HEK293 (cell line): ENCODE measurements at regions not wholly inside any gene's neighbourhood (a gene's known extent, or its start where the extent isn't known, plus 50 kb on each side); places are given as distances from the start of the nearest gene placed in this dataset.

Experiments used
- BCL11A ChIP-seq: fragments of 450-650 bp; formaldehyde crosslinking; IDR thresholded peaks from 2 replicates; pipeline ENCODE4 v1.5.1; 2016; ENCODE audit warnings: low read depth, missing biosample characterization, missing genetic modification characterization
- PBX3 ChIP-seq: sonication (generic); formaldehyde crosslinking; IDR thresholded peaks from 2 replicates; pipeline ENCODE4 v1.8.1; 2022; ENCODE audit warnings: mild to moderate bottlenecking, moderate library complexity, missing genetic modification reagents
- TRIM28 ChIP-seq: IDR thresholded peaks from 2 replicates; pipeline ENCODE4 v1.6.1; 2011; ENCODE audit warnings: low read length, control low read depth, borderline replicate concordance
- ZNF121 ChIP-seq: fragments of 450-650 bp; formaldehyde crosslinking; IDR thresholded peaks from 2 replicates; pipeline ENCODE4 v1.5.1; 2016; ENCODE audit warnings: missing biosample characterization, missing genetic modification characterization
- ZNF19 ChIP-seq: fragments of 450-650 bp; formaldehyde crosslinking; IDR thresholded peaks from 2 replicates; pipeline ENCODE4; 2016; ENCODE audit warnings: missing biosample characterization, missing genetic modification characterization, low read depth
- ZNF239 ChIP-seq: fragments of 450-650 bp; formaldehyde crosslinking; IDR thresholded peaks from 2 replicates; pipeline ENCODE4 v1.5.1; 2016; ENCODE audit warnings: missing biosample characterization, missing genetic modification characterization
- ZNF302 ChIP-seq: fragments of 450-650 bp; formaldehyde crosslinking; IDR thresholded peaks from 2 replicates; pipeline ENCODE4 v1.5.1; 2016; ENCODE audit warnings: missing biosample characterization, missing genetic modification characterization, low read depth
- ZNF830 ChIP-seq: fragments of 450-650 bp; IDR thresholded peaks from 2 replicates; pipeline ENCODE4 v1.5.0; 2018; ENCODE audit warnings: missing biosample characterization, missing genetic modification characterization, low read depth, mild to moderate bottlenecking, moderate library complexity
- ZNF843 ChIP-seq: fragments of 450-650 bp; formaldehyde crosslinking; IDR thresholded peaks from 2 replicates; pipeline ENCODE4 v1.5.1; 2016; ENCODE audit warnings: missing biosample characterization, missing genetic modification characterization
- TF ChIP-seq, protein P1 (sequence below): fragments of 450-650 bp; formaldehyde crosslinking; IDR thresholded peaks from 2 replicates; pipeline ENCODE4 v1.5.1; 2016; ENCODE audit warnings: missing biosample characterization, missing genetic modification characterization
- TF ChIP-seq, protein P2 (sequence below): fragments of 450-650 bp; formaldehyde crosslinking; IDR thresholded peaks from 2 replicates; pipeline ENCODE4 v1.5.1; 2016; ENCODE audit warnings: missing biosample characterization, missing genetic modification characterization

- TF ChIP-seq, protein P1, sequence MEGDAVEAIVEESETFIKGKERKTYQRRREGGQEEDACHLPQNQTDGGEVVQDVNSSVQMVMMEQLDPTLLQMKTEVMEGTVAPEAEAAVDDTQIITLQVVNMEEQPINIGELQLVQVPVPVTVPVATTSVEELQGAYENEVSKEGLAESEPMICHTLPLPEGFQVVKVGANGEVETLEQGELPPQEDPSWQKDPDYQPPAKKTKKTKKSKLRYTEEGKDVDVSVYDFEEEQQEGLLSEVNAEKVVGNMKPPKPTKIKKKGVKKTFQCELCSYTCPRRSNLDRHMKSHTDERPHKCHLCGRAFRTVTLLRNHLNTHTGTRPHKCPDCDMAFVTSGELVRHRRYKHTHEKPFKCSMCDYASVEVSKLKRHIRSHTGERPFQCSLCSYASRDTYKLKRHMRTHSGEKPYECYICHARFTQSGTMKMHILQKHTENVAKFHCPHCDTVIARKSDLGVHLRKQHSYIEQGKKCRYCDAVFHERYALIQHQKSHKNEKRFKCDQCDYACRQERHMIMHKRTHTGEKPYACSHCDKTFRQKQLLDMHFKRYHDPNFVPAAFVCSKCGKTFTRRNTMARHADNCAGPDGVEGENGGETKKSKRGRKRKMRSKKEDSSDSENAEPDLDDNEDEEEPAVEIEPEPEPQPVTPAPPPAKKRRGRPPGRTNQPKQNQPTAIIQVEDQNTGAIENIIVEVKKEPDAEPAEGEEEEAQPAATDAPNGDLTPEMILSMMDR (tag by site-specific recombination), result no peak
- TF ChIP-seq ZNF830 (tag by site-specific recombination), result no peak
- no peak for TF ChIP-seq BCL11A
- TF ChIP-seq ZNF843 (tag by site-specific recombination), result no peak
- no peak for TF ChIP-seq TRIM28
- TF ChIP-seq PBX3 (CRISPR knock-in tag), result no peak
- TF ChIP-seq, protein P2, sequence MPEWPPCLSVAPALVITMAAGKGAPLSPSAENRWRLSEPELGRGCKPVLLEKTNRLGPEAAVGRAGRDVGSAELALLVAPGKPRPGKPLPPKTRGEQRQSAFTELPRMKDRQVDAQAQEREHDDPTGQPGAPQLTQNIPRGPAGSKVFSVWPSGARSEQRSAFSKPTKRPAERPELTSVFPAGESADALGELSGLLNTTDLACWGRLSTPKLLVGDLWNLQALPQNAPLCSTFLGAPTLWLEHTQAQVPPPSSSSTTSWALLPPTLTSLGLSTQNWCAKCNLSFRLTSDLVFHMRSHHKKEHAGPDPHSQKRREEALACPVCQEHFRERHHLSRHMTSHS (tag by site-specific recombination), result no peak
- no peak for TF ChIP-seq ZNF121
- TF ChIP-seq ZNF19 (tag by site-specific recombination), result no peak
- no peak for TF ChIP-seq ZNF302 (tag by site-specific recombination)
- no peak for TF ChIP-seq ZNF239
These were observed 679.5 kb upstream of the CDH8 start for GRCh38 chr16:62715701-62716100.
